Endothelial cell of umbilical vein (primary cell): ENCODE measurements at regions not wholly inside any gene's neighbourhood (a gene's known extent, or its start where the extent isn't known, plus 50 kb on each side); places are given as distances from the start of the nearest gene placed in this dataset.

ENCODE experiments used
- CTCF ChIP-seq, 2 donors: IDR thresholded peaks; 1 replicate in 1 of 2; 2 replicates in 1 of 2; pipeline ENCODE4 v1.5.1; 2011; ENCODE audit warnings: low read length in 2 of 2, mild to moderate bottlenecking in 2 of 2, moderate library complexity in 2 of 2, control low read depth in 1 of 2, inconsistent platforms in 1 of 2, low read depth in 1 of 2; ENCODE audit not compliant: insufficient read depth in 1 of 2; ENCODE audit errors: extremely low read depth in 1 of 2
- EZH2 ChIP-seq: IDR thresholded peaks from 2 replicates; pipeline ENCODE4 v1.6.1; 2012; ENCODE audit warnings: borderline replicate concordance, low read depth, mild to moderate bottlenecking, moderate library complexity, low read length, inconsistent platforms; ENCODE audit not compliant: severe bottlenecking
- GATA2 ChIP-seq: IDR thresholded peaks from 2 replicates; pipeline ENCODE4 v1.7.0; 2011; ENCODE audit warnings: low read depth, mild to moderate bottlenecking, moderate library complexity, mixed read lengths, low read length; ENCODE audit not compliant: insufficient read length, insufficient read depth
- JUN ChIP-seq: IDR thresholded peaks from 2 replicates; pipeline ENCODE4 v1.6.1; 2011; ENCODE audit warnings: borderline replicate concordance, low read depth; ENCODE audit not compliant: insufficient read length, insufficient read depth
- MAX ChIP-seq: IDR thresholded peaks from 2 replicates; pipeline ENCODE4 v1.6.1; 2011; ENCODE audit not compliant: insufficient read depth, insufficient read length
- POLR2A ChIP-seq: IDR thresholded peaks from 2 replicates; pipeline ENCODE4 v1.6.1; 2012; ENCODE audit warnings: low read depth, mild to moderate bottlenecking, control low read depth, low read length
- POLR2AphosphoS5 ChIP-seq: IDR thresholded peaks from 2 replicates; pipeline ENCODE4 v1.6.1; 2012; ENCODE audit warnings: low read depth, mild to moderate bottlenecking, control low read depth, low read length, moderate library complexity; ENCODE audit not compliant: insufficient read depth

- no peak for TF ChIP-seq CTCF (IDR thresholded peaks at IDR 0.05; ENCODE audit: extremely low read depth in 1 of 2, insufficient read depth in 1 of 2, low read depth in 1 of 2, low read length in 2 of 2)
- TF ChIP-seq EZH2 = no peak
- TF ChIP-seq POLR2A = no peak
- no peak for TF ChIP-seq POLR2AphosphoS5
- no peak for TF ChIP-seq MAX
- TF ChIP-seq JUN = no peak
- no peak for TF ChIP-seq GATA2
Measured at GRCh38 chr13:44107357-44108121, 227.8 kb downstream of the LACC1 start.
